HG02852 (cell line): ENCODE measurements at regions not wholly inside any gene's neighbourhood (a gene's known extent, or its start where the extent isn't known, plus 50 kb on each side); places are given as distances from the start of the nearest gene placed in this dataset.
"Not testable (repeated sequence)": the region's sequence is repeated elsewhere in the genome, so short reads cannot be mapped to it uniquely, and the experiment has no call there.

Experiments
- ATAC-seq: cut with Tn5 transposase; IDR thresholded peaks from one replicate; pipeline ENCODE4 v1.9.1; 2021; ENCODE audit warnings: mild to moderate bottlenecking, moderate library complexity; ENCODE audit not compliant: unreplicated experiment

DNA sequence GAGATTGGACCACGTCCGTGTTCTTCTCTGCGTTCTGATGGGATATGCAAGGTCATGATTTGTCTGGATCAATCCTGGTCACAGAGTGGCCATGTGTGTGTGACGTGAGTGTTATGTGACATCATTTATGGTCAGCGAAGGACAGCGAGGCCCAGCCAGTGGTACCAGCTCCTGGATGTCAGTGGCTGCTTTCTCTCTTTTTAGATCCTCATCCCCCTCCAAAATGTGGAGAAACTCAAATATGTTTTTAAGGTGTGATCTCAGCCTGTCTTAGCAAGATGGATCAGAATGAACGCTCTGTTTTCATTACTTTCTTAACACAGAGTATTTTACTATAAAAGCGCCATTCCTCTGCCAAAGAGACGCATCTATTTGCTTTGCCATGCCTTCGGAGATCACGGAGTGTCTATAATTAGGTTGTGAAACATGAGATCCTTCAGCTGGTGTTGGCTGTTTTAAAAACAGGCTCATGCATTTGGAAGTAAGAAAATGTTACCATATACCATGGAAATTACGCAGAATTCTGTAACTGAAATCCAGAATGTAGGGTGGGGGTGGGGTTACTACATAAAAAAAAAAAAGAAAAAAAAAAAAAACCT is 245.5 kb upstream of the TCERG1L start:
- no peak for ATAC-seq

DNA sequence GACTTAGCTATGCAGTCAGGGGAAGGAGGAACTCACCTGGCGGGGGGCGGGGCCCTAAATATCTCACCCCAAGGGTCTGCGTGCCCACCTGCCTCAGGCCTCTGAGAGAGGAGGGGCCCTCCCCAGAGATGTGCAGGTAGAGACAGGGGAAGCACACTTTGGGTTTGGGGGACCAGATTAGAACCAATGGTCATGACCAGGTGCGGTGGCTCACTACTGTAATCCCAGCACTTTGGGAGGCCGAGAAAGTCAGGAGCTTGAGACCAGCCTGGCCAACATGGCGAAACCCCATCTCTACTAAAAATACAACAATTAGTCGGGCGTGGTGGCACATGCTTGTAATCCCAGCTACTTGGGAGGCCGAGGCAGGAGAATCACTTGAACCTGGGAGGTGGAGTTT is 246.4 kb upstream of the TCERG1L start:
- ATAC-seq = not testable (repeated sequence)

DNA sequence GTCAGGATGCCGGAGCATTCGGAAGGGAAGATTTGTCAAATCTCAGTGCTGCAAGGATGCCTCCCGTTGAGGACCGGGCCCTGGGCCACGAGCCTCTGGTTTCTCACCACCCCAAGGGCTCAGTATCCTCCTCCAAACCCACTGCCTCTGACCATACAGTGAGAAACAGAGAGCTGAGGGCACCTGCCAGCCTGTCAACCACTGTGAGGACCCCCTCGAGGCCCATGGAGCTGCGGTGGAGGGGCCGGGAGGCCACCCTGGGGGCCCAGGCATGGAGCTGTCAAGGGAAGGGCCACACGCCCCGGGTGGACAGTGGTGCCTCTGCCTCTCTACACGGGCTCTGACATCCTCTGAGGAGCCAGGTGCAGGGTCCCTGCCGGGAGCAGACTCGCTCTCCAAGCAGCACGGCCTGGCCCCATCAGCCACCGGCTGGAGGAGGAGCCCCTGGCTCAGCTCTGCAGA is 248.0 kb upstream of the TCERG1L start:
- ATAC-seq = no peak

DNA sequence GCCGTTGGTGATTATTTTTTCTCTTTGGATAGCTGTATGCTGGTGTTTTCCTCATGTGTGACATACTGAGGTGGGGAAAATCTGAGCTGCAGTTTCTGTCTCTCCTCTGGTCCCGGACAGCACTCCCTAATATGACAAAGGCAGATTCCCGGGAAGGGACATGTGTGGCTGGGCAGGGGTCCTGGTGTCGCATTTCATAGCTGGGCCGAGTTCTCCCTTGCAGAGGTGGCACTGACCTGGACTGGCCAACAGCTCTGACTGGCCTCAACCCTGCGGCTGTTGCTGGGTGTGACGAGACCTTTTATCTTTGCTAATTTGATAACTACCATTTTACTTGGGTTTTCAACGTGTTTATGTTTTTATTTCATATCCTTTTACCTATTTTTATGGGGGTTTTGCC is 248.6 kb upstream of the TCERG1L start:
- ATAC-seq = no peak

DNA sequence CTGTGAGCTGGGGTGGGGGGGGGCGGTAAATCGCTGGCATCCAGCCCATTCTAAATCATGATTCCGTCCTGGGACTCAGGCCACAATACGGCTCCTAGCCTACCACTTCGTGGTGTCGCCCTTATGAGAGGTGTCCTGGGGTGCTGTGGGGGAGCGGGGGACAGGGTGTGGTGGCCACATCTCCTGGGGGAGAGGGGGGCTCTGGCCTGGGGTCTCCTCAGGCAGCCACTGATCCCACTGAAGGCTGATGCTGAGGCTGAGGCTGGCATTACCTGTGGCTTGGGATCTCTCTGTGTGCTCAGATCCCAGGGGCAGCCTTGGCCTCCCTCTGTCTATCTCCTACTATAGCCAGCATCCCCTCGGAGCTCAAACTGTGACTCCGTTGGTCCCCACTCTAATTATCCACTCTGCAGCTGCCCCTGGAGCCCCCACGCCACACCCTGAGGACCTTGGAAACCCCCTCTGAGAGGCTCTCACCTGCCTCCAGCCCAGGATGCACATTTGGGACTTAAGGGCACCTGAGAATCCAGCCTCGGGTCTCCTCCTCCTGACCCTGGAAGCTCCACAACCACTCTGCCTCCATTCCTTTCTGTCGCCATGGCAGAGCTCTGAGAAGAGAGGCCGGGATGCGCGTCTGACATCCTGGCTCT is 249.3 kb upstream of the TCERG1L start:
- ATAC-seq = no peak

DNA sequence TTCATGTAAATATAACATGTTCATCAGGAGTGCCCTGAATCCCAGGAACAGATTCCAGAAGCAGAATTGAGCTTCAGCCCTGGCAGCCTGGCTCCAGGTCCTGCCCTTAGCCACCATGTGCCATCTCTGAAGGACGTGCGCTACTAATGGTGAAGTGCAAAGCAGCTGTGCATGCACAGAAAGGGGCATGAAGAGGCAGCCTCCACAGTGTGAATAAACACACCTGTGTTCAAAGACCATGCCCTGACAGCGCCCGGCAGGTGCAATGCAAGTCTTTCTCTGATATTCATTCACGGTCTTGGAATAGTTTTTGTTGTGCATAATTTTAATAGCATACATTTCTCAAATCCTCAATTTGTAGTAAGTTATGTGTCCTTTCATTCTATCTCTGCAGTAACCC is 250.4 kb upstream of the TCERG1L start:
- no peak for ATAC-seq

DNA sequence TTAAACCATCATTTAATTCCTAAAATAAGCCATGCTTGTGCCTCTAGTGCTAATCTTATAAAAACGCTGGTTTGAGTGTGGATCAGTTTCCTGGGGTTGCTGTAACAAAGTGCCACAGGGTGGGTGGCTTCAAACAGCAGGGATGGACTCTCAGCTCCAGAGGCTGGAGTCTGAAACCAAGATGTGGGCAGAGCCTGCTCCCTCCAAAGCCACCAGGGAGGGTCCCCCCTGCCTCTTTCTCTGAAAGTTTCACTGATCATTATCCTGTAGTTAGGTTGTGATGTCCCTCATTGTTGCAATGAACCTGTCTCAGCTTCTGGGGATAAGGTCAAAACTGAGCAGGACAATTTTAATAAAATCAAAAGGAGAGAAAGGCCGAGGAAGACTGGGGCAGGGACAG is 251.9 kb upstream of the TCERG1L start:
- no peak for ATAC-seq

DNA sequence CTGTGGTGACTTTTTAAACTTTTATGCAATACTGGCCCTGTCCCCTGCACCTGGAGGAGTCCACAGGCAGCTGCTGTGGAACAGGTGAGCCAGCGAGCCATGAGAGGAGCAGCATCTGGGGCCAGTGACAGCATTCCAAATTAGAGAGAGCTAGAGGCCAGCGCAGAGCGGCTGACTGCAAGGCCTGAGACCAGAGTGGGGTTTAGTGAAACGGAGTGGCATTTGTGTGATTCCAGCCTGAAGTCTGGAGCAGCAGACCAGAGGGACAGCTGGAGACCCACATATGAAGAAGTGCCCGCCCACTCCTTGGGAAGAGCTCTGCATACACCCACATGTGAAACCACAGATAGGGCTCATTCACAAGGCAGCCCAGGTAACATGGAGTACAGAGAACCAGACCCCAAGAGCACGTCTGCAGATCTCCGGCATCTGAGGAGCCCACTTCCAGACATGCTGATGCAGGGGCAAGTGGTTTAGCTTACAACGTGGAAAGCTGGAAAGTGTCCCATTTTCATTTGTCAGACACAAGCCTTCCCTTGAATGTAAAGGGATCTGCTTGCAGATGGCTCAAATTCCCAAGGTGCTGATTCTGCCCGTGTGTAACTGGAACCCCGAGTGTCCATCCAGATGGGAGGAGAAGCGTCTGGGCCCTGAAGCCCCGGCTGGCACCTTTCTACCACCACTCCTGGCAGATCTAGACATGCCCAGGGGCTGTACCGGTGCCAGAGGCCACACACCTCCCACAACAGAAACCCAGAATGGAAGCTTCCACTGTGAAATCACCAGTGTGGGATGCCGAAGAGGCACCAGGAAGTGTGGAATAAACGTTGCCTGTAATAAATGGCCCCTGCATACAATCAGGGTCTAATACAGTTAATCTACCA is 256.0 kb upstream of the TCERG1L start:
- ATAC-seq = no peak

DNA sequence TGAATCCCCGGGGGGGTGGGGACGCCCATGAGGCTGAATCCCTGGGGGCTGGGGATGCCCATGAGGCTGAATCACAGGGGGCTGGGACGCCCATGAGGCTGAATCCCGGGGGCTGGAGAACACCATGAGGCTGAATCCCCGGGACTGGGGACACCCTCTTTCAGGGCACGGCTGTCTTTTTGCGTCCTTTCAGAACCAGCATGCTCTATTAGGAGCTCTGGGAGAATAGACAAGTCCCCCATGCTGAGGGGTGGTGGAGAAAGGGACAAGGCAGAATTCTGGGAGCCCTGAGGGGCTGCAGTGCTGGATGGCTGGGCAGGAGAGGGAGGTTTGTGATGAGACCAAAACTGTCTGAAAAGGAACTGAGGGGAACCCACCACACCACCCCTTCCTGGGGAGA is 257.3 kb upstream of the TCERG1L start:
- ATAC-seq = no peak

DNA sequence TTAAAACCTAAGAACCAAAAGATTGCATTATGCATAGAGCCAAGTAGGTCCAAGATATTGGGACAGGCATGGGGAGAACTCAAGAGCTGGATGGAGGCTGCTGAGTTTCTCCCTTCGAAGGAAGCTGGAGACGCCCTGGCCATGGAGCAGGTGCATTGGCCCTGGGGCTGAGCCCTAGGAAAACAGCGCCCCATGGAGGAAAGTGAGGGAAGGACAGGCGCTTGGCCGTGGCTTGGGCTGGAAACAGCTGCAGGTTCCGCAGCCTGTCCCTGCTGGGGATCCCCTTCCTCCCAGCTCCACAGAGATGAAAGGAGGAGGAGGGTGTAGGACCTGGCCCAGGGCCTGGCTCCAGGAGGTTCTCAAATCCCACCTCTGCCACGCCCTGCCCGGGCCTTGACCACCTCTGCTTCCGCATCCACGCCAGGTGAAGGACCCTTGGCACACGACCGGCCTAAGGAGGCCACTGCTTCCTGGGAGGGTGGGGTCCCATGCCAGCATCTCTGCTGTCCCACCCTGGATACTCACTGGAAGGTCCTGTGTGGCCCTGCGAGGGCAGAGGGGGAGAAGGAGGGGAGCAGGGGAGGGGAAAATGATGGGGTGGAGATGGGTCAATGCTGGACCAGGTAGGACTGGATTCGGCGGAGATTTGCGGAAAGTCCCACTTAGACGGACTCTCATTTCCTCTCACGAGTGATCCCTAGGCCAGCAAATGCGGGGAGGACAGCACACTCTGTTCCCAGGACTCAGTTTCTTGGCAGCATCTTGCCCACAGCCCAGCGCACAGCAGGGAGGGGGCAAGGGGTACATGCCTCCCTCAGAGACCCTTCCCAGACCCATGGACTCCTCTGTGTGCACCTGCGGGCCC is 258.6 kb upstream of the TCERG1L start:
- no peak for ATAC-seq

DNA sequence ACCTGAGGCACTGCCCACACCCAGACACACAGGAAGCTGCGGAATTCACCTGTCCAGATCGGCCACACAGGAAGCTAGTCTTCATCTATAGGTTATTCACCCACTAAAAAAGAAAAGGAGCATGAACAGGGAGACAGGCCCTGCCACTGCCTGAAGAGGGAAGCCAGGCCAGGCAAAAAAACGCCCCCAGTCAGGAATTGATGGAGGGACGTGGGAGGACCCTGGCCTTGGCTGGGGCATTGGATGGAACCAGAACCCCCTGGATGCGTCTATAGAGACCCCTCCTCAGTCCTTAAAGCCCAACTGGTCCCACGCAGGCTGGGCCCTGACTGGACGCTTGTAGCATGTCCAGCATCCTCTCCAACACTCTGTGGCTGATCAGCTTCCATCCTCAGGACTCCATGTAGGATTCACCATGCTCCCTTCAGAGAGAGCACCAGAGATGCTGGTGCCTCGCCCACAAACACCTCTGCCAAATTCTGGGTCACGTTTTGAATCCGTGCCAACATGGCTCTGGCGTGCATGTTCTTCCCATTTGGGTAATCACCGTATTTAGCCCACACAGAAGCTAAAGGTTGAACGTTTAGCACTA is 259.3 kb upstream of the TCERG1L start:
- ATAC-seq = no peak

DNA sequence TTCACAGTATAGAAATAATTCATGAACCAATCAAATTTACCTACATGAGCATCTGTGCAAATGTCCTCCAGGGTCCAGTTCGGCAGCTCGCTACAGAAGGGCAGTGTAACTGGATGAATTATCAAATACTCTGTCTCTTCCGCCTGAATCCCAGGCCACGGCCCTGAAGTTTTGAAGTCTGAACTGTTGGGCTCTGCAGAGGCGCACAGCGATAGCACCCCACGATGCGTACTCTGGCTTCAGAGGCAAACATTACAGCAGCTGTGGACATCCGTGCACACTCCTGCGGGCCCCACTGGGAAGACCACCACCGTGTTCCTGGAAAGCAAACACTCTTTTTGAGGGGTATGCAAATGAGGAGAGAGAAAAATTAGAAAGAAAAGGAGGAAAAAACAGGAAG is 259.8 kb upstream of the TCERG1L start:
- ATAC-seq = no peak

DNA sequence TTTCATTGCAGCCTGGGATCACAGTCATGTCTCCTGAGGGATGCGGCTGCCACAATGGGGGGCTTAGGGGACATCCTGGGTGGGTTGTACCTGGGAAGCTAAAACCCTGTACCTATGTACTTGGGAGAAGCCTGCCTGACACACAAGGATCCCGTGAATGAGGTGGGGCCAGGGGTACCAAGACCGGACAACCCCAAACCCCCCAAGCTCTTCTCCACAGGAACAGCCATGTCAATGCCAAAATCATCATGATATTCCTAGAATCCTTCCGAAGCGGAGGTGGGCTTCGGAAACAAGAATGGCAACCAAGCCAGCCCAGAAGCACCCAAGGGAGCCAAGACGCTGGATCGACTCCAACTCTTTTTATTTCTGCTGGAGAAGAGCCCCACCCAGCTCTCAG is 260.3 kb upstream of the TCERG1L start:
- ATAC-seq = no peak

DNA sequence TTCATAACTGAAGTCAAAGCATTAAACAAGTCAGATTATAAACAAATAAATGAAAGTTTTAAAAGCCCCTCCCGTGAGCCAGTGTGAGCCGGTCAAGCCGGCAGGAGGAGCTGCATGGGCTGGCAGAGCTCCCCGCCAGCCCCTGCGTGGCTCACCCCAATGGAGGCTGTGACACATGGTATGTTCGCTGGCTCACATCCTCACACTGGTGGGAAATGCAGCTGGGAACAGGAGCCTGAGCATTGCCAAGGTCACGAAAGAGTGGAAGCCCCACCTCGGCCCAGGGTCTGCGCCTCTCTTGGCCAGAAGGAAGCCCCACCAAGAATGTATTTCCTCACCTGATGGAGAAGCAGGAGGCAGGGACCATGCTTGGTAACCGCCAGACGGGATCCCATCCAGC is 261.7 kb upstream of the TCERG1L start:
- ATAC-seq = no peak

DNA sequence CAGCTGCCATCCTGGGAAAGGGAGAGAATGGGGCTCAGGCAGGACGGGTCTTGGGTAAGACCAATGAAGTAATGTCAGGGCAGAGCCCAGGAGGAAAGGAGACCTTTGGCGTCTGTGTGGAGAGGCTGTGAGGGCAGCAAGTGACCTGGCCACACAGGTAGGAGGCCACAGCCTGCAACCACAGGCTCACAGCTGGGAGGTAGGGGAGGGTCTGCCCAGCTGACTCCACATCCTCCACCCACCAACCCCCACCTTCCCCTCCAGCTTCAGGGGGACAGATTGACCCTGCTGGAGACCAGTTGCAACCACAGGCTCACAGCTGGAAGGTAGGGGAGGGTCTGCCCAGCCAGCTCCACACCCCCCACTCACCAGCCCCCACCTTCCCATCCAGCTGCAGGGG is 262.2 kb upstream of the TCERG1L start:
- no peak for ATAC-seq

DNA sequence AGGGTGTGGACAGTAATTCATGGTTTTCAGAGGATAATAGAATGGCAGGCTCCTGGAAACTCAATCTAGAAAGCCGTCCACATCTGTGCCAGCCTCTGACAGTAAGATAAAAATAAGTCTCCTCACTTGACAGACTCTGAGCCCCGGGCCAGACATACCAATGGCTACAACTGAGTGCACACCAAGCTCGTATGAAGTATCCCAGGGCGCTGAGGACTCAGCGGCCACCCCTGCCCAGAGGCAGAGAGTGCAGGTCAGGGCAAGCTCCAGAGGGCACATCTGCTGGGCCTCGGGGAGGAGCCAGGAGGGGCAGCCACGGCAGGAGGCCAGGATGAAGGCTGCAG is 262.8 kb upstream of the TCERG1L start:
- ATAC-seq = no peak

DNA sequence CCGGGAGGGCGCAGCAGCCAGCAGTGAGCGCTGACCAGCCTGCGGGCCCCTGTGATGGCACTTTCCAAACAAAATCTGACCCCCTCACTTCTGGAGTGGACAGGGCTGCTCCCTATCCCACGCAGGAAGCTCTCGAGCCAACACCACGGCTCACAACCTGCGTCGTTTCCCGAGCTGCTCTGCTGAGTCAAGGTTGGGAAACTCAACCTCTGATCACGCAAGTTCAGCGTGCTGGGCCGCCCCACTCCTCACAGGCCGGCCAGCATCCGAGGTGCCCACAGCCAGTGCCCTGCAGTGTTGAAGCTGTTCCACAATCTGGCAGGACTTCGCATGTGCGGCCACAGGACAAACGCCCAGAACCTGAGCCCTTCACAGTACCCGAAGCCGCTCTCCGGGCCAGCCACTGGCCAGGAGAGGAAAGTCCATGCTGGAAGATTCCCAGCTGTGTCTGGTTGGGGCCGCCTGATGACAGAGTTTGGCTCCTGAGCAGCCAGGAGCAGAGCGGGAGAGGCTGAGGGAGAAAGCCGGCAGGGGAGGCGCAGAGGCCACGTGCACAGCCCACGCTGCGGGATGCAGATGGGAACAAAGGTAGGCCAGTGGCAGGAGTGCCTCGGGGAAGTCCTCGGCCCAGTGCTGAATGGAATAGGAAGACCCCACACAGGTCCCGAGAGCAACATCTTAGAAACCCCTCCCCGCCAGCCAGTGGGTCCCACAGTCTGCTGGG is 263.3 kb upstream of the TCERG1L start:
- no peak for ATAC-seq

DNA sequence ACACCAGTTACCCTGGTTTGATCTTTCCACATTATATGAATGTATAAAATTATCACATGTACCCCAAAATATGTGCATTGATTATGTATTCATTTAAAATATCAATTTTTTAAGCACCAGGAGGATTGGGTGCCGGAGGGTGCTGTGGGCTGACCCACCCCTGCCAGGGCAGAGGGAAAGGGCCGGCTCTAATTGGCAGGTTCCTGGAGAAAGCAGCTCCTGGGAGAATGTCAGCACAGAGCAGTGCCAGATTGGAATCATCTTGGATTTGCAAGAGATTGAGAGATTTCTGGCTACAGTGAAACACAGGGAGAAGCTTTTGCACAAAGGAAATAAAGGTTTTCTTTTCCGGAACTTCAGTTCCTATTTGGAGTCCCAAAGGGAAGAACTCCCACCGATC is 264.4 kb upstream of the TCERG1L start:
- ATAC-seq = no peak

DNA sequence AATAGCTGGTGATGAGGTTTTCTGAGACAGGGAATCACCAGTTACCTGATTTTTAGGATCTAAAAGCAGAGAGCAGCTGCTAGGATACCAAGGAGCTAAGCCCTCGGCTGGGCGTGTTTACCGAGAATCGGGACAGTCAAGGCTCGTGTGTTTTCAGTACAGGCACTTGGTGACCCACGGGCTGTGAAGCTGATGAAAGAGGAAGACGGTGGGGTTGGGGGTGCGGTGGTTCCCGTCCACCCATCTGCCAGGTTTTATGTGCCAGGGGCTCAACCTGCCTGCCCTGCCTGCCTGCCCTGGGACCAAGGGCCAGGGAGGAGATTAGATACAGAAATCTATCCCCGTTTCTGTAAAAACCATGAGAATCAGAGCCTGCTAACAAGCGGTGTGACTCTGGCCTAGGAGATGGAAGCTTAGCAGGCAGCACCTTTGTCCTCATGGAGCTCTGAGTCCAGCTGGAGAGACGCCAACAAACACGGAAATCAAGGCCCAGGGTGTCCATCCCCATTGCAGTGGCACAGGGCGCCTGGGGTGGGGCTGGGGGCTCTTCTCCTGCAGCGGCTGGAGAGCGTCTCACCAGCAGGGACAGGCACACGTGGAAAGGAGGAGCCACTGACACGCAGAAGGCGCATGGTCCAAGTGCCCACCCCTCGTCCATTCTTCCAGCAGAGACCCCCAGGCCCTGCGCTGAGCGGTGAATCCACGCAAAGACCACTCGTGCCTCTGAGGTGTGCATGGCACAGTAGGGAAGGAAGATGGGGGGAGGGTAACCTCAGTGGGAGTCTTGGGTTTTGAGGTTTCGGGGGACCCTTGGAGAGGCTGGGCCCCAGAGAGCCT is 265.0 kb upstream of the TCERG1L start:
- no peak for ATAC-seq
